Type B pancreatic cell (in vitro differentiated cells): ENCODE measurements at regions not wholly inside any gene's neighbourhood (a gene's known extent, or its start where the extent isn't known, plus 50 kb on each side); places are given as distances from the start of the nearest gene placed in this dataset.

Experiments
- DNase-seq: peaks from one replicate; pipeline ENCODE4 v3.0.0; 2021; ENCODE audit warnings: mixed read lengths; ENCODE audit not compliant: unreplicated experiment; ENCODE audit errors: extremely low spot score
- H3K27ac Mint-ChIP-seq: 2 replicates; pipeline ENCODE4 v1.8.0; 2021; ENCODE audit warnings: mild to moderate bottlenecking, mixed read lengths
- H3K27me3 Mint-ChIP-seq: 2 replicates; pipeline ENCODE4 v1.8.0; 2021; ENCODE audit warnings: mixed read lengths
- H3K36me3 Mint-ChIP-seq: 2 replicates; pipeline ENCODE4 v1.8.0; 2021; ENCODE audit warnings: mixed read lengths
- H3K4me1 Mint-ChIP-seq: one replicate; pipeline ENCODE4 v1.8.0; 2021; ENCODE audit warnings: mixed read lengths; ENCODE audit not compliant: unreplicated experiment
- H3K4me3 Mint-ChIP-seq: 2 replicates; pipeline ENCODE4 v1.8.0; 2021; ENCODE audit warnings: mild to moderate bottlenecking, mixed read lengths
- H3K9me3 Mint-ChIP-seq: 2 replicates; pipeline ENCODE4 v1.8.0; 2021; ENCODE audit warnings: mixed read lengths
- CTCF ChIP-seq: fragments of 200-600 bp; sonication (generic); conservative IDR thresholded peaks from 2 replicates; pipeline ENCODE4 v1.5.0; 2021; ENCODE audit warnings: antibody characterized with exemption, mild to moderate bottlenecking

- H3K4me1 Mint-ChIP-seq, result peaks cover 3% of the 10 kb centered on the region
Measured at GRCh38 chr15:87752250-87752951, 504.1 kb downstream of the NTRK3 start.

GRCh38 chr15:87748483-87748882, 508.1 kb downstream of the NTRK3 start:
- Mint-ChIP-seq H3K27me3 (peaks cover 7% of the 10 kb centered on the region), H3K27ac (no peak overlapping the region), H3K4me3 (no peak overlapping the region), H3K9me3 (no peaks in the 10 kb centered on the region), H3K36me3 (no peaks in the 10 kb centered on the region), H3K4me1 (peaks cover 3% of the 10 kb centered on the region)
- DNase-seq, result no peak
- TF ChIP-seq CTCF, result no peak

More at GRCh38 chr15:87752250-87752951, 504.1 kb downstream of the NTRK3 start:
- DNase-seq, result no peak
- H3K9me3 Mint-ChIP-seq, result no peaks in the 10 kb centered on the region
- peaks cover 16% of the 10 kb centered on the region for H3K27me3 Mint-ChIP-seq
- TF ChIP-seq CTCF, result no peak
- no peak overlapping the region for H3K4me3 Mint-ChIP-seq
- peak overlapping the region; percentile 22 for H3K27ac Mint-ChIP-seq
- no peaks in the 10 kb centered on the region for H3K36me3 Mint-ChIP-seq

- no peak overlapping the region for H3K4me3 Mint-ChIP-seq
- no peaks in the 10 kb centered on the region for H3K36me3 Mint-ChIP-seq
- H3K4me1 Mint-ChIP-seq, result no peaks in the 10 kb centered on the region
- no peak for TF ChIP-seq CTCF
- DNase-seq, result no peak
- H3K9me3 Mint-ChIP-seq, result no peaks in the 10 kb centered on the region
- H3K27me3 Mint-ChIP-seq, result peaks cover 7% of the 10 kb centered on the region
- no peak overlapping the region for H3K27ac Mint-ChIP-seq
Measured at GRCh38 chr15:87747087-87747486, 509.5 kb downstream of the NTRK3 start.

- no peaks in the 10 kb centered on the region for H3K9me3 Mint-ChIP-seq
- TF ChIP-seq CTCF, result no peak
Measured at GRCh38 chr15:87746333-87746732, 510.2 kb downstream of the NTRK3 start.

GRCh38 chr15:87744815-87745214, 511.7 kb downstream of the NTRK3 start:
- H3K27ac Mint-ChIP-seq, result no peak overlapping the region
- no peak overlapping the region for H3K4me3 Mint-ChIP-seq
- no peaks in the 10 kb centered on the region for H3K9me3 Mint-ChIP-seq
- TF ChIP-seq CTCF, result no peak
- no peaks in the 10 kb centered on the region for H3K4me1 Mint-ChIP-seq
- no peak for DNase-seq
- H3K36me3 Mint-ChIP-seq, result no peaks in the 10 kb centered on the region
- H3K27me3 Mint-ChIP-seq, result peaks cover 16% of the 10 kb centered on the region

More at GRCh38 chr15:87746333-87746732, 510.2 kb downstream of the NTRK3 start:
- H3K4me1 Mint-ChIP-seq, result no peaks in the 10 kb centered on the region
- H3K27me3 Mint-ChIP-seq, result peaks cover 9% of the 10 kb centered on the region
- H3K36me3 Mint-ChIP-seq, result no peaks in the 10 kb centered on the region
- no peak overlapping the region for H3K27ac Mint-ChIP-seq
- no peak overlapping the region for H3K4me3 Mint-ChIP-seq
- no peak for DNase-seq
